HEK293T (cell line): ENCODE measurements at regions not wholly inside any gene's neighbourhood (a gene's known extent, or its start where the extent isn't known, plus 50 kb on each side); places are given as distances from the start of the nearest gene placed in this dataset.
"Not testable (repeated sequence)": the region's sequence is repeated elsewhere in the genome, so short reads cannot be mapped to it uniquely, and the experiment has no call there.

Experiments
- BHLHE40 ChIP-seq: fragments of 450-650 bp; IDR thresholded peaks from 2 replicates; pipeline ENCODE4 v1.6.1; 2016; ENCODE audit warnings: mild to moderate bottlenecking, moderate library complexity, borderline replicate concordance
- TARDBP ChIP-seq: fragments of 450-650 bp; IDR thresholded peaks from 2 replicates; pipeline ENCODE4 v1.6.1; 2016
- ZNF384 ChIP-seq: fragments of 450-650 bp; IDR thresholded peaks from 2 replicates; pipeline ENCODE4 v1.6.1; 2016

DNA sequence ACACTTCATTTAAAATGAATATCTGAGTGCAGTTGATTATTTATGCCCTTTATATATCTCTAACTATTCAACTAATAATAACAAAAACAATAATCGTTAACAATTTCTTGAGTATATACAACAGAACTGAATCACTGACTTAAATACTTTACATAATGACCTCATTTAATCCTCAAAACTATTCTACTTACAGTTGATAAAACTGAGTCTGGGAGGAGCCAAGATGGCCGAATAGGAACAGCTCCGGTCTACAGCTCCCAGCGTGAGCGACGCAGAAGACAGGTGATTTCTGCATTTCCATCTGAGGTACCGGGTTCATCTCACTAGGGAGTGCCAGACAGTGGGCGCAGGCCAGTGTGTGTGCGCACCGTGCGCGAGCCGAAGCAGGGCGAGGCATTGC lies 163.6 kb downstream of the LRRN1 start:
- not testable (repeated sequence) for TF ChIP-seq BHLHE40, TARDBP, ZNF384
